Liver (tissue), 3 donors: ENCODE measurements at regions not wholly inside any gene's neighbourhood (a gene's known extent, or its start where the extent isn't known, plus 50 kb on each side); places are given as distances from the start of the nearest gene placed in this dataset.

Experiments used
- MAX ChIP-seq: IDR thresholded peaks from 2 replicates; pipeline ENCODE4 v1.6.1; 2016; ENCODE audit warnings: antibody characterized with exemption
- RAD21 ChIP-seq, 2 donors: IDR thresholded peaks; 2 replicates each; pipeline ENCODE4 v1.6.1; 2016; ENCODE audit warnings: antibody characterized with exemption in 2 of 2, mild to moderate bottlenecking in 2 of 2
- RXRA ChIP-seq, 2 donors: IDR thresholded peaks; 2 replicates each; pipeline ENCODE4 v1.6.1; 2017 to 2018; ENCODE audit warnings: antibody characterized with exemption in 2 of 2, mild to moderate bottlenecking in 1 of 2
- SP1 ChIP-seq: IDR thresholded peaks from 2 replicates; pipeline ENCODE4 v1.6.1; 2018; ENCODE audit warnings: antibody characterized with exemption, mild to moderate bottlenecking
- TF ChIP-seq, protein P1 (sequence below): fragments of 150-350 bp; IDR thresholded peaks from 2 replicates; pipeline ENCODE4 v1.5.1; 2017; ENCODE audit warnings: improper control_type of control experiment, low read depth, low read length; ENCODE audit not compliant: missing input control
- donor health status: healthy.
- donor health status: healthy.

- TF ChIP-seq, protein P1, sequence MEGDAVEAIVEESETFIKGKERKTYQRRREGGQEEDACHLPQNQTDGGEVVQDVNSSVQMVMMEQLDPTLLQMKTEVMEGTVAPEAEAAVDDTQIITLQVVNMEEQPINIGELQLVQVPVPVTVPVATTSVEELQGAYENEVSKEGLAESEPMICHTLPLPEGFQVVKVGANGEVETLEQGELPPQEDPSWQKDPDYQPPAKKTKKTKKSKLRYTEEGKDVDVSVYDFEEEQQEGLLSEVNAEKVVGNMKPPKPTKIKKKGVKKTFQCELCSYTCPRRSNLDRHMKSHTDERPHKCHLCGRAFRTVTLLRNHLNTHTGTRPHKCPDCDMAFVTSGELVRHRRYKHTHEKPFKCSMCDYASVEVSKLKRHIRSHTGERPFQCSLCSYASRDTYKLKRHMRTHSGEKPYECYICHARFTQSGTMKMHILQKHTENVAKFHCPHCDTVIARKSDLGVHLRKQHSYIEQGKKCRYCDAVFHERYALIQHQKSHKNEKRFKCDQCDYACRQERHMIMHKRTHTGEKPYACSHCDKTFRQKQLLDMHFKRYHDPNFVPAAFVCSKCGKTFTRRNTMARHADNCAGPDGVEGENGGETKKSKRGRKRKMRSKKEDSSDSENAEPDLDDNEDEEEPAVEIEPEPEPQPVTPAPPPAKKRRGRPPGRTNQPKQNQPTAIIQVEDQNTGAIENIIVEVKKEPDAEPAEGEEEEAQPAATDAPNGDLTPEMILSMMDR = no peak
- TF ChIP-seq MAX (no peak), SP1 (no peak), RXRA (IDR thresholded peaks at IDR 0.05) (peak in 1 of 2 donors; percentile 10), RAD21 (IDR thresholded peaks at IDR 0.05) (no peak)
These were observed 127.8 kb upstream of the FBN2 start for GRCh38 chr5:128665747-128666355.
